ENCODE measurements at regions not wholly inside any gene's neighbourhood (a gene's known extent, or its start where the extent isn't known, plus 50 kb on each side); places are given as distances from the start of the nearest gene placed in this dataset.

- TF ChIP-seq CTCF (IDR thresholded peaks at IDR 0.05) = peak; percentile 20; the same call in 1 of the 2 replicates
These were observed 50.9 kb upstream of the USP14 start for GRCh38 chr18:107464-107863.

Measured in LNCAP (cell line).